ACC112 (cell line): ENCODE measurements at regions not wholly inside any gene's neighbourhood (a gene's known extent, or its start where the extent isn't known, plus 50 kb on each side); places are given as distances from the start of the nearest gene placed in this dataset.

Experiments used
- H2AFZ ChIP-seq: fragments of 200-600 bp; sonication (generic); one replicate; pipeline ENCODE4 v1.6.0; 2017; ENCODE audit warnings: antibody characterized with exemption, low read length; ENCODE audit not compliant: unreplicated experiment
- H3K27ac ChIP-seq: fragments of 200-600 bp; sonication (generic); 2 replicates; pipeline ENCODE4 v1.5.1; 2014; ENCODE audit warnings: low read depth, mild to moderate bottlenecking, antibody characterized with exemption, low read length, moderate library complexity
- H3K27me3 ChIP-seq: fragments of 200-600 bp; sonication (generic); 2 replicates; pipeline ENCODE4 v1.6.1; 2014; ENCODE audit warnings: mild to moderate bottlenecking, antibody characterized with exemption, low read length, moderate library complexity, mixed read lengths; ENCODE audit not compliant: insufficient read depth
- H3K36me3 ChIP-seq: fragments of 200-600 bp; sonication (generic); 2 replicates; pipeline ENCODE4 v1.6.1; 2016; ENCODE audit warnings: mild to moderate bottlenecking, antibody characterized with exemption, low read length, moderate library complexity, mixed read lengths; ENCODE audit not compliant: insufficient read depth
- H3K4me1 ChIP-seq: fragments of 200-600 bp; sonication (generic); one replicate; pipeline ENCODE4 v1.6.1; 2016; ENCODE audit warnings: low read length, mixed read lengths; ENCODE audit not compliant: insufficient read depth, unreplicated experiment, control insufficient read depth
- H3K4me3 ChIP-seq: fragments of 200-600 bp; sonication (generic); 2 replicates; pipeline ENCODE4 v1.5.1; 2014; ENCODE audit warnings: mild to moderate bottlenecking, low read depth, low read length
- H3K79me2 ChIP-seq: fragments of 200-600 bp; sonication (generic); one replicate; pipeline ENCODE4 v1.6.0; 2016; ENCODE audit warnings: low read length; ENCODE audit not compliant: control insufficient read depth, unreplicated experiment, insufficient read depth

DNA sequence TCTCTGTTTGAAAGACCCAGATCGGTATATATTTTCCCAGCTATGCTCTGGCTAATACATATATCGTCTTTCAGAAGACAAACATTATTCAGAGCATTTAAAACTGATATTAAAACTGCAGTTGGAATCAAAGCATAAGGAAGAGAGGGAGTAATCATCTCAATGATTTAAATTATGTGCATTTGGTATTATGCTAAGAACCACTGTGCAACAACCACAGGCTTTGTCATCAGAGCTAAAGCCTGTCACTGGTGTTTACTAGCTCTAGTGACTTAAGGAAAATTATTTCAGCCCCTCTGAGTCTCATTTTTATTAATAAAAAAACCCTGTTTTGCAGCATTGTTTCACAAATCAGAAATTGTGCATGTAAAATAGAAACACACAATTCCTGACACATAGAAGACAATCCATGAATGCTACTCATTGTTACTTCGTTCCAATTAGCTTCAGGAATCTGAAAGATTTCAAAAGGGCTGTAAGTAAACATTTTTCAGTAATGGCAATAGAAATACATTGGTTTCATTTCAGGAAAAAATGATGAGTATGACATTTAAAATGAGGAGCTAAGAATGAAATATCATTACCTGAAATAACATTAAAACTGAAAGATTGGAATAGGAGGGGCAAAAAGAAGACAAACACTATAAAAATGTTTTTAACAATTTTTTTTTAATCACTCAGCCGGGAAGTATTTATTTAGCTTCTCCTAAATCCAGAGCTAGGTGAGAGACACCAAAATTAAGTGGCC lies 136.5 kb upstream of the ADAMTS18 start:
- Histone ChIP-seq H3K36me3 (no peaks in the 10 kb centered on the region), H3K79me2 (no peaks in the 10 kb centered on the region), H2AFZ (no peak overlapping the region), H3K4me1 (no peaks in the 10 kb centered on the region), H3K27me3 (peaks cover 10% of the 10 kb centered on the region), H3K4me3 (no peak overlapping the region), H3K27ac (no peak overlapping the region)

DNA sequence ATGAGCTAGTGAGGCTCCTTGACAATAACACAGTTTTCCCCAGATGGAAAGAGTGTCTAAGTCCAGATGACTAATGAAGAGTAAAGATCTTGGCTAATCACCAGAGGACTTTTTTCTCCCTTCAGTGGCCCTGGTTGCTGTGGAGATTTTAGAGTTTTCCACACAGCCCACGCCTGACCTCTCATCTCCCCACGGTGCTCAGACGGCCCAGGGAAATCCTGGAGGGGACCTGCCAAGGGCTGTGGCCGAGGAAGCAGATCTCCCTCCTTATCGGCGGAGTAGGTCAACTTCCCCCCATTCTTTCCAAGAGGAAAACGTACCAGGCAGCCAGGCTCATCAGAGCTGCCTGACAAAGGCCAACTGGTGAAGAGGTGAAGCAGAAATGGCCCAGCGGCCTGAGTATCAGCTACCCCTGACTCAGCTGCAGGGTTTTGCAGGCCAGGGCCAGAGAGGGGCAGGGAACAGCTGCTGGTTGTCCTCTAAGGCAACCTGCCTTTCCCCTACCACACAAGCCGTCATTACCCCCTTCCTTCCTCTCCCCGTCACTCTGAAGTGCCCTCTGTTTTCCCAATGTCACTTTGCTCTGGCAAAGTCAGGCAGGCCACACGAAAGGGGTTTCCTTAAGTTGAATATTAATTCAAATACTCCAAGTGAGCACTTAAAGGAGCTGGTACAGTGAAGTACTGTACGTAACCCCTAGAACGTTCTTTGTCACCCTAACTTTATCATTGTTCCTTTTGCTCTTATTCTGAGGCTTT lies 140.2 kb upstream of the ADAMTS18 start:
- H2AFZ ChIP-seq, result no peak overlapping the region
- H3K36me3 ChIP-seq, result no peaks in the 10 kb centered on the region
- no peak overlapping the region for H3K4me3 ChIP-seq
- H3K27ac ChIP-seq, result no peak overlapping the region
- peaks cover 9% of the 10 kb centered on the region for H3K27me3 ChIP-seq
- H3K4me1 ChIP-seq, result no peaks in the 10 kb centered on the region
- H3K79me2 ChIP-seq, result no peaks in the 10 kb centered on the region

DNA sequence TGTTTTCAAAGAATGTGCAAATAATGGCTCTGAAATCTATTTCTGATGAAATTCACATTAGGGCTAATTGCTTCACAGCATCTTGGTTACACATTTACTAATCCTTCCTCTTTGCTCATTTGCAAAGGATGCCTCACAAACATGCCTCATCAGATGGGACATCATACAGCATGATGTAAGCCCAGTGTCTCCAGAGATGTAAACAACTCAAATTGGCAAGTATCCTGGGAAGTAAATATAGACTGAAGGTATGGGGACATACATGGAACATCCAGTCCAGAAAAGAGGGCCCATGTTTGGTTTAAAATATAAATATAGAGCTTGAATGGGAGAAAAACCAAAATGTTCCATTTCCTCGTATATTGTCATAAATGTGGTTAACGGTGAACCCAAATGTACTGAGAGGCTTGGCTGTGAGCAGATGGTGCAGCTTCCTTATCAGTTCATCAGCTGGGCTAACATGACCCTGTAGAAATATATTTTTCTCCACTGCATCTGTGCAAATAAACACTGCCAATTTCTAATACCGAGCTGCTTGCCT lies 142.9 kb upstream of the NUDT7 start:
- no peaks in the 10 kb centered on the region for H3K27me3 ChIP-seq
- no peak overlapping the region for H3K4me3 ChIP-seq
- no peaks in the 10 kb centered on the region for H3K79me2 ChIP-seq
- no peak overlapping the region for H3K27ac ChIP-seq
- no peaks in the 10 kb centered on the region for H3K36me3 ChIP-seq
- H3K4me1 ChIP-seq, result no peaks in the 10 kb centered on the region
- H2AFZ ChIP-seq, result no peak overlapping the region

DNA sequence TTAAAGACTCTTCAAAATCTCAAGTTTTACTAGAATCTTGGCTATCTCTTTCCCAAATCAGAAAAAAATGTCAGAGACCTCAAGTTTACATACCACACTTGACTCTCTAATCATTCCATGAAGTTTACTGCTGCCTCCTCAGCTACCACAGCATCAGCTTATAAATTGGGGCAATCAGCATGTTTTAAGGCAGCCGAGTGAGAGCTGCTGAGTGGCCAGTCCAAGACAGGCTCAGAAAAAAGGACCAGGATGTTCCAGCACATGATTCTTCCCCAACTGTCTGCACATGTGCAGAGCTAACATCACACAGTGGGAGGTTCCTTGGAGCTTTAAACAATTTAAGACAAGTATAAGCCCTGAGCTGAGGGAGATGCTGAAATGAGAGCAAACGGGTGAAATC lies 140.6 kb upstream of the NUDT7 start:
- no peaks in the 10 kb centered on the region for H3K27me3 ChIP-seq
- no peak overlapping the region for H2AFZ ChIP-seq
- H3K79me2 ChIP-seq, result no peaks in the 10 kb centered on the region
- no peak overlapping the region for H3K4me3 ChIP-seq
- H3K27ac ChIP-seq, result no peak overlapping the region
- no peaks in the 10 kb centered on the region for H3K36me3 ChIP-seq
- H3K4me1 ChIP-seq, result no peaks in the 10 kb centered on the region

DNA sequence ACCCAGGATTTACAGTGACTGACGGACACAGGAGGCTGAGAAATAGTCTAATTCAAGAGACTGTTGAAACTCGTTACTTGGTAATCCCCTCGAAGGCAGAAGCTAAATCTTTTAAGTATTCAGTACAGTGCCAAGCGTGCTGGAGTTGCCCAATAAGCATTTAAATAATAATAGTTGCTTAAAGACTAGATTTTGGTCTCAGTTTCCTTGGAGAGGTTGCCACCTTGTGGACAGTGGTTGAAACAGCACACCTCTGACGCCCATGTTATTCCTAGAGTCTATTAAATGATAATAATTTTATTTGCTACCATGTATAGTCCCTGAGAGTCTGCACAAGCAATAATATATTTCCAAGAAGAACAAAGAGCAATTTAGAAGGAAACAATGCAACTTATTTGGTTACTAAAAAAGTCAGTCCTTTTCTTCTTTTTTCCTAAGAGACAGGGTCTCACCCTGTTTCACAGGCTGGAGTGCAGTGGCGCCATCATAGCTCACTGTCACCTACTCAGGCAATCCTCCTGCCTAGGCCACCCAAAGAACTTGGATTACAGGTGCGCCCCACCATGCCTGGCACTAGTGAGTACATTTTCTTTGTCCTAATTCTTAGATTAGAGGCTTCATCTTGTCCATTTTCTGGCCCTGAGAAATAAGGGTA lies 138.0 kb upstream of the NUDT7 start:
- H3K27me3 ChIP-seq, result no peaks in the 10 kb centered on the region
- no peaks in the 10 kb centered on the region for H3K4me1 ChIP-seq
- H3K4me3 ChIP-seq, result no peak overlapping the region
- no peaks in the 10 kb centered on the region for H3K36me3 ChIP-seq
- no peak overlapping the region for H3K27ac ChIP-seq
- no peak overlapping the region for H2AFZ ChIP-seq
- no peaks in the 10 kb centered on the region for H3K79me2 ChIP-seq

DNA sequence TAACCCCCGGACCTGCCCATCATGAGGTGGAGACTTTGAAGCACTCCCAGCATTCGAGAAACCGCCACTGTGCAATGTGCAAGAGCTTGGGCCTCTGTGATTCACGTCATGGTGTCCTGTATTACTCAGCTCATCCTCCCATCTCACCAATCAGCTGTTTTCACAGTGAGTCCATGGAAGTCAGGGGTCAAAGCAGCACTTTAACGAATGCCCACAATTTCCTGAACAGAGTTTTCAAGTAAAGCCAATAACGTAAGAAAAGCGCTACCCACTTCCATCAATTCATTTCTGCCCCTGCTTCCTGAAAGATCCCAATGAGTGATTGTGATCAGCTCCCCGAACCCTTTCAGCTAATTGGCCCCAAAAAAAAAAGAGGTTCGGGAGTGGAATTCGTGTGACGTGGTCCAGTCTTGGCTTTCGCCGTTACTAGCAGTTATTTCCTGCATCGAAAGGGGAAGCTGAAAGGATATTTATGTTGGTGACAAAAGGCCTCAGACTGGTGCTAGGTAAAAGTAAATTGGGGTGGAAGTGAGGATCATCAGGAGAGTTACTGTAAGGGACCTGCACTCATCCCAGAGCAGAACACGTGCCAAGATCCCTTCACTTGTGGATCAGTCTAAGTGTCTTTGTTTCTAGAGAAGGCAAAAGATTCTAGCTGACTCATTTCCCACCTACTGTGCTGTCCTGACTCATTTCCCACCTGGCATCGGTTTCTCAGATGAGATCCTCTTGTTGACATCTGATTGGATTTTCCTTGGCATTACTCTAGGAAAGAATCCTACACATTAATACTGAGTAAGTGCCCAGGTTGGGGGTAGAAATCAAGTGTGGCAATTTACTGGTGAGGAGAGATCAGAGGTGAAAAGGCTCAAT lies 136.7 kb upstream of the NUDT7 start:
- Histone ChIP-seq H3K27me3 (no peaks in the 10 kb centered on the region), H2AFZ (no peak overlapping the region), H3K27ac (no peak overlapping the region), H3K79me2 (no peaks in the 10 kb centered on the region), H3K4me1 (no peaks in the 10 kb centered on the region), H3K36me3 (no peaks in the 10 kb centered on the region), H3K4me3 (no peak overlapping the region)

DNA sequence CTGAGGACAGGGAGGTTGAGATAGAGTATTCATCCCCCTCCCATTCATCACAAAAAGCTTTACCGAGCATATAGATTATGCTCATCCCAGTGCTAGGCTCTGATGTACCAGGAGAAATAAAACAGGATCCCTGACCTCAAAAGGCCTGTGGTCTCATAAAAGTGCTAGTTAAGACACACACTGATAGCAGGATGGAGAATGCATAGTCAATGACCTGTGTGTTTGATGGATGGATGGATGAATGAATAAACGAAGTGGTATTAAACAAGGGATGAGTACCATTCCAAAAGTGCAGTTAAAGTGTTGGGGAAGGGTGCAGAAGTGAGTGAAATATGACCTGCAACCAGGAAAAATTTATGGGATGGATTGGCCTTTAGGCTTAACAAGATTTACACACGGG lies 133.9 kb upstream of the NUDT7 start:
- Histone ChIP-seq H2AFZ (no peak overlapping the region), H3K4me1 (no peaks in the 10 kb centered on the region), H3K36me3 (no peaks in the 10 kb centered on the region), H3K4me3 (no peak overlapping the region), H3K79me2 (no peaks in the 10 kb centered on the region), H3K27me3 (no peaks in the 10 kb centered on the region), H3K27ac (no peak overlapping the region)

DNA sequence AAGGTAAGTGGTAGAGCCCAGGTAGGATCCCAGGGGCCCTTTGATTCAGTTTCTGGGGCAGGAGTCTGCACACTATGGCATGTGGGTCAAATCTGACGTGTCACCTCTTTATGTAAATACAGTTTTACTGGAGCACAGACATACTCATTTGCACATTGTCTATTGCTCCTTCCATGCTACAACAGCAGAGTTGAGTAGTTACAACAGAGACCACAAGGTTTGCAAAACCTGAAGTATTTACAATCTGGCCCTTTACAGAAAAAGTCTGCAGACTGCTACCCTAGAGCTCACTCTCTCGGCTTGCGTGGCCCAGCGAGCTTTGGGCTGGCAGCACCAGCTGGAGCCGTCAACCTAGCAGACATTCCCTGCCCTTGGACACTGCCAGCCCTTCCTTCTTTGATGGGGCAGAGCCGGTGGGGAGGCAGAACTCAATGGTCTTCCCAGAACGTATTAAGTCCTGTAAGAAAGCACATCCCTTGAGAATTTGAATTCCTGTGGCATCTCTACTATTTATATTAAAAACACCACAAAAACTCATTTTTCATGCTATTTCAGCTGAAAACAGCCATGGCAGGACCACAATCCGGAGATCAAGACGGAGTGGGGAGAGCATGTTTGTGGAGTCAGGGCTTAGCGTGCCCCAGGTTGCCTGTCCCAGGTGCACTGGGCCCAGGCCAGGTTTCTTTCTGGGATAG lies 133.1 kb upstream of the NUDT7 start:
- no peaks in the 10 kb centered on the region for H3K79me2 ChIP-seq
- no peak overlapping the region for H3K27ac ChIP-seq
- no peaks in the 10 kb centered on the region for H3K36me3 ChIP-seq
- H3K4me1 ChIP-seq, result no peaks in the 10 kb centered on the region
- no peaks in the 10 kb centered on the region for H3K27me3 ChIP-seq
- no peak overlapping the region for H3K4me3 ChIP-seq
- no peak overlapping the region for H2AFZ ChIP-seq

DNA sequence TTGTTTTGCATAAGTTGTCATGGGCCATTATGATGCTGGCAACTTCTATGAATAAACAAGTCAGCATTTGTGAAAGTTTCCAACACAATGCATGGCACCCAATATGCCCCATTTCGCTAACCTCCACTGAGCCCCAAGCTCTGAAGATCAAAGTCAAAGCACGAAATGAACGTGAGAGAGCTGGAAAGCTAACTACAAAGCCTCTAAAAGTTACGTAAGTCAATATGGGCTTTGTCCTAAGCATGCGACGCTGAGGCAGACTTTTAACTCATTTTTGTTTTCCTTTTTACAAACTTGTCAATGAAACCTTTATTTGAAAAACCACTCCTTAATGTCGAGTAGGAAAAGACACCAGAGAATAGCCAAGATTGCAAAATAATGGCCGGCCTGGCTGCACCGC lies 131.6 kb upstream of the NUDT7 start:
- H3K27ac ChIP-seq, result no peak overlapping the region
- H3K4me3 ChIP-seq, result no peak overlapping the region
- H3K36me3 ChIP-seq, result no peaks in the 10 kb centered on the region
- H2AFZ ChIP-seq, result no peak overlapping the region
- H3K79me2 ChIP-seq, result no peaks in the 10 kb centered on the region
- H3K4me1 ChIP-seq, result no peaks in the 10 kb centered on the region
- no peaks in the 10 kb centered on the region for H3K27me3 ChIP-seq

DNA sequence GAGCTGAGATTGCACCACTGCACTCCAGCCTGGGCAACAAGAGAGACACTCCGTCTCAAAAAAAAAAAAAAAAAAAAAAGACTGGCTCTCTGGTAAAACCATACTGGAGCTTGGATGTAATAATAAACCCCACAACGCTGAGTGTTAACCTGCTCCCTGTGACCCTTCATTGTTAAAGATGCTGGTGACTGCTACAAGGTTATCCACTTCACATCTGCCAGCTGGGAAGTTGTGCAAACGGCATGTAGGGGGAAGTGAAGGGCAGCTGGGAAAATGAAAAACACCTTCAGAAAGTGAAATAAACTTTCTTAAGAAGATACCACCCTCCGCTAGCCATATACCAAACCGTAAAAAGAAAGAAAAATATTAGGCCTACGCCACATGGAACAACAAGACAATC lies 131.0 kb upstream of the NUDT7 start:
- Histone ChIP-seq H3K4me1 (no peaks in the 10 kb centered on the region), H3K36me3 (no peaks in the 10 kb centered on the region), H3K79me2 (no peaks in the 10 kb centered on the region), H3K27ac (no peak overlapping the region), H3K4me3 (no peak overlapping the region), H3K27me3 (no peaks in the 10 kb centered on the region), H2AFZ (no peak overlapping the region)
